GM18502 (cell line): ENCODE measurements at regions not wholly inside any gene's neighbourhood (a gene's known extent, or its start where the extent isn't known, plus 50 kb on each side); places are given as distances from the start of the nearest gene placed in this dataset.
"Not testable (repeated sequence)": the region's sequence is repeated elsewhere in the genome, so short reads cannot be mapped to it uniquely, and the experiment has no call there.

ENCODE experiments used
- ATAC-seq: cut with Tn5 transposase; IDR thresholded peaks from one replicate; pipeline ENCODE4 v1.9.1; 2021; ENCODE audit warnings: mild to moderate bottlenecking; ENCODE audit not compliant: unreplicated experiment, poor library complexity

DNA sequence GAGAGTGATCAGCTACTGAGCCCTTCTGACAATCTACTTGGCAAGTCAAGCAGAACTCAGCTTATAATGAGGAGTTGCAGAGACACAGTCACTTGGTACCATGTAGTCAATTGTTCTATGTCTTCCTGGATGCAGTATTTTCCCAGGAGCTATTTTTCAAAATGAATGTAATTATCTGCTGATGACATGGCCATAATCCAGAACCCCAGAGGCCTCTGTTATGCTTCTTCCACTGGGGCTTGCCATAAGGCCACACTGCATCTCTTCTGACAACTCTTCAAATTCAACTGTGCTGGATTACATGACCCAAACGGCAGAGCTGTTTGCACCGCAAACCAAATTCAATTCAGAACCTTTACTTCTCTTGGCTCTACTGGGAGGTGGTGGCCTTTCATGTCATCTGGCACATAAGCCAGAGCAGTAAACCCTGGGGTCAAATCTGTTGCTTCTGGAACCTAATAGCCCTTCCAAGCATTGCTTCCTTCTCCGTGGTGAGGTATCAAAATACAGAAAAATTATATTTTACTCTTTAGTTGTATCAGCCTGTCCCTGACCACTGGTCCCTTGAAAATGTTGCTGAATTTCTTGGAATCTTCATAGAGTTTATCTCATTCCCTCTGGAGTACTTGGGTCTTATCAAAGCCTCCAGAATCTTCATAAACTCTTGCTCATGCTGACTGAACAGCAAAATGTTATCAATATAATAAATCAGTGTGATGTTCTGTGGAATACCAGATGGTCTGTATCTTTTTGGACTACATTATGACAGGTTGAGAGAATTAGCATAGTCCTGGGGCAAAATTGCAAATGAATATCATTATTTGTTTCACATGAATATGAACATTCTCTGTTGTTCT, 79.4 kb upstream of the DCN start:
- no peak for ATAC-seq

DNA sequence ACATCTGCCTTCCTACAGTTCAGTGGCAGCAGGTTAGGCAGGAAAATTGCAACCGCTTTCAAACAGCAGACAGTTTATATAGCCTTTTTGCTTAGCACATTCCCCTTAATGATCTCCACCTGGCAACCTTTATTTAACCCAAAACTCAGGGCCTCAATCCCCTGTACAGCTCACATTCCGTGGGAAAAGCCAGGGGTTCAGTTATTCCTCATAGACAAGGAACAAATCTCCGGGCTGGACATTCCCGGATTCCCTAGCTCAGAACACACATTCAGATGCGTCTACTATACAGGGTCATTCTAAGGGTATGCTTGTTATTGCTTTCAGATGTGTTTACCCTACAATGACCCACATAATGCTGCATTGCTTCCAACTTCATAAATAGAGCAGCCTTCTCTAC, 73.8 kb upstream of the DCN start:
- ATAC-seq, result no peak

DNA sequence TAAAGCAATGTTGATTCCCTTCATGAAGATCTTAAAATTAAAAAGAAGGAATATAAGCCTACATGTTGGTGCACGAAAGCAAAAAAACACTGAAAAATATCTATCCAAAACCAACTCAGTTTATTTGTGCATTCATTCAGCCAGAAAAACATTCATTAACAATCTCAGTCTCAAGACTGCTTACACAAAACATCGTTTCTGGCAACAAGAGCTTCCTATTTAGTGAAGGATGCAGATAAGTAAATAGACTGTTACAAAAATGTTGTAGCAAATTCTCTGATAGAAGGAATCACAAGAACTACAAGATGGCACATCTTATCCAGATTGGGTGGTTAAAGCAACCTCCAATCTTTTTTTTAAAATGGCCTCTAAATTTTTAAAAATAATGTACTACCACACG, 69.7 kb upstream of the DCN start:
- no peak for ATAC-seq

DNA sequence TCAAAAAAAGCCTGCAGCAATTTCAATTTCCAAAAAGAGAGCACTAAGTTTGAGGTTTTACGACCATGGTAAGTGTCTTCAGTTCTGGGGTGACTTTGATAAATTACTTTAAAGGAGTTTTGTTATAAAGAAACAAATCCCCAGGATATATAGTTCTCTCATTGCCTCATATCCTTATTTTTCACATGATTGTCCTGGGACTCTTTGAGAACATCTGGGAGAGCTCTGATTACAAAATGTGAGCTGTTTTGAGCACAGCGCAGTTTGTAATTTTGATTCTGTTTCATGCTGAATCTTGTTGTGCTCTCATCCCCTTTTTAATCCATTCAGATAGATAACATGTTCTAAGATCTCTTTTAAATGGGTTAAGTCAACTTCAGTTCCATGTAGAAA, 67.7 kb upstream of the DCN start:
- no peak for ATAC-seq

DNA sequence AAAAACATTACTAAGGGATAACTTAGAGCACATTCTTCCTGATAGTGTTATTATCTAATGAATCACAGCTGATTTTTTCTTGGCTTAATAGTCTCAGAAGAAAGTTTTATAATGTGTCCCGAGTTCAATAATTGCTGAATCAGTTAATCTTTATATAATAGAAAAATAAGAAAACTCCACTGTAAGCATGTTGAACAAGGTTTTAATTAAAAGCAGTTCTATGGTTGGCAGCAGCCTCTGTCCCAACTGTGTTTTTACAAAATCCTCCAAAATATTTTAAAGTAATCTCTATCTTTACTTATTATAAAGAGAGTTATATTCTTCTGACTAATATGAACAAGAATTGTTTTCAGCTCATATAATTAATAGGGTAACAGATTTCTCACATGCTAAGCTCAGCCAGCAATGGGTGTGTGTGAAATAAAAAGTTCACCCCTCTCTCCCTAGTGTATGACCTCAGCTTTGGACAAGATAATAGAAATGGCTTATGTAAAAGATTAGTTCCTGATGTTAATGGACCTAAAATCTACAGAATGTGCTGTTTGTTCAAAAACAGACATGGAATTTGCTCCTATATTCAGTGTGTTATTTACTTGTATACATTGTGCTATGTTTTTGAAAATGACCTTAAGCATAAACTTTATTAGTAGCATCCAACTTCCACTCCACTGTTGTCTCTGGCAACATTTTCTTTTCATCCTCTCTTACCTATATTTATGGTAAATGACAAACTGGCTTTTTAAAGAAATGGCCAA, 67.1 kb upstream of the DCN start:
- ATAC-seq, result no peak

DNA sequence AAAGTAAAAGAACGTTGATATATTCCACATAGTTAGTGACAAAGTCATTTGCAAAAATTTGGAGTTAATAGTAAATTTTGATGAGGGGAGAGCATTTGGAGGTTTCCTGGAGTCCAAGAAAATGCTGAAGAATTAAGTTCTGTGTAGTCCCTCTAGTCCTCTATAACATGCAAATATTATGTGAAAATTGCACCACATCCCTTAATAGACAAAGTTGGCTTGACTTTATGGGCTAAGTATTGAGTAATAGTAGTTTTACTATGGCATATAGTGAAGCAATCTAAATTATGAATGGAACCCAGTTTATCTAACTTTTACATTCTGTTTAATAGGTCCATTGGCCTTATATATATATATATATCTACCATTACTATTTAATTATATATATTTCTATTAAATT, 66.4 kb upstream of the DCN start:
- no peak for ATAC-seq

DNA sequence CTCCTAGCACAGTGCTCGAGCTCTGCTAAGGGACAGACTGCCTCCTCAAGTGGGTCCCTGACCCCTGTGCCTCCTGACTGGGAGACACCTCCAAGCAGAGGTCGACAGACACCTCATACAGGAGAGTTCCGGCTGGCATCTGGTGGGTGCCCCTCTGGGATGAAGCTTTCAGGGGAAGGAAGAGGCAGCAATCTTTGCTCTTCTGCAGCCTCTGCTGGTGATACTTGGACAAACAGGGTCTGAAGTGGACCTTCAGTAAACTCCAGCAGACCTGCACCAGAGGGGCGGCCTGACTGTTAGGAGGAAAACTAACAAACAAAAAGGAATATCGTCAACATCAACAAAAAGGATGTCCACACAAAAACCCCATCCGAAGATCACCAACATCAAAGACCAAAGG, 60.6 kb upstream of the DCN start:
- not testable (repeated sequence) for ATAC-seq

DNA sequence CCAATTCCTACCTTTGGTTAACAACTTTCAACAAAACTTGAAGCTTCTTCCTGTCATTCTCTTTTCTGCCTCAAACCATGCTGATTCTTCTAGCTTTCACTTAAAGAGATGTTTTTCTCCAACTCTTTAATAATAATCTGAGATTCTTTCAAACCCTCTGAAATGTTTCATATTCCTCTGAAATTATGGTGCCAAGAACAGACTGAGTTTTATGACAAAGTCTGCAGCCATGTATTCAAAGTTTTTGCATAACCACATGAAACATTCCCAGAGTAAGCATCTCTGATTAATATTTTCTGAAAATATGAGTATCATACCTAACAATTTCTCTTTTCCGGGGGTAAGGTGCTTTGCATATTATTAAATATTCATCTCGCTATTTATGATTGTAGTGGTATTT, 59.1 kb upstream of the DCN start:
- no peak for ATAC-seq

DNA sequence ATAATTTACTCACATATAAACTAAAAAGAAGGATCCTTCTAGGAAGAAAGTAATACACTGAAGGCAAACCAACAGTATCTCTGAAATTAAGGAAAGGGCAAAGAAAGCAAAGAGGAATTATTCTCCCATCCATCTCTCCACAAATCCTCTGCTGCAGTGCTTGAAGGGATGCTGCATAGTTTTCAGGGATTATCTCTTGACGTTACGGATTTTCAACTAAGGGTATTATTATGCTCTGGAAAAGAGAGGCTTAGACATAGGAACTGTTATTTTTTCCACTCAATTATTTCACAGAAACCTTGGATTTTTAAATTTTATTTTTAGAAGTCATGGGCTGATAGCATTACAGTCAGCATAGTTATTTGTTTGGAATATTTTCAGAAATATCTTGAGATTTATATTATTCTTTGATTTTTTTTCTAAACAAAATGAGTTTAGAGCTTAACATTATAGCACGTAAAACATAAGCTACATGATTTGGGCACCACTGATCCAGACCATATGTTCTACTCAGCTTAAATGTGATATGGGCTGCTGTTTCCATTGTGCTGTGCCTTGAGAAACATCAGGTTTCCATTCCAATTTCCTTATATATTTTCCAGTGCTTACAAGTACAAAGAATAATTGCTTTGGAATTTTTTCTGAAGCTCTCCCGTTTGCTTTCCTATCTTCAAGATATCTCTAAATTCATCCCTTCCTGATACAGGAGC, 57.9 kb upstream of the DCN start:
- no peak for ATAC-seq

DNA sequence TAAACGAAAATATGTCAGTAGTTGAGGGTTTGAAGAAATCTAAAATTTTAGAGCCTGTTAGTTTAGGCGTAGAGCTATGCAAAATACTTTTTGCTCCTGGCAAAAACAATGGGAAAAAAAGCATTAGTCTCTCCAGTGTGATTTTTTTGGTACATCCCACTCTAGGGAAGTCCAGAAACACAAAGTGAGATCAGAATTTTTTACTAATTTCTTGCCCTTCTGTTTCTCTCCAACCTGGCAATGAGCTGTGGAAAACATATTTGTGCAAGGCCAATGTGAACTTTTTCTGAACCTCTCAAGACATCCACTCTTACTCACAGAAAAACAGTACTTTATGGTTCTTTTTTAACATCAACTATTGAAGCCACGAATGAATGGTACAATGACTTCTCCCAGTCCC, 56.9 kb upstream of the DCN start:
- ATAC-seq, result no peak
